Dedifferentiated amniotic fluid mesenchymal stem cell (primary cell): ENCODE measurements at regions not wholly inside any gene's neighbourhood (a gene's known extent, or its start where the extent isn't known, plus 50 kb on each side); places are given as distances from the start of the nearest gene placed in this dataset.
"Not testable (repeated sequence)": the region's sequence is repeated elsewhere in the genome, so short reads cannot be mapped to it uniquely, and the experiment has no call there.

Source experiments
- DNase-seq: peaks from one replicate; pipeline ENCODE4 v3.0.0-alpha.2; 2016; ENCODE audit errors: extremely low spot score

- DNase-seq: no peak
These were observed 194.4 kb downstream of the CTTN start for GRCh38 chr11:70592641-70593165.

DNA sequence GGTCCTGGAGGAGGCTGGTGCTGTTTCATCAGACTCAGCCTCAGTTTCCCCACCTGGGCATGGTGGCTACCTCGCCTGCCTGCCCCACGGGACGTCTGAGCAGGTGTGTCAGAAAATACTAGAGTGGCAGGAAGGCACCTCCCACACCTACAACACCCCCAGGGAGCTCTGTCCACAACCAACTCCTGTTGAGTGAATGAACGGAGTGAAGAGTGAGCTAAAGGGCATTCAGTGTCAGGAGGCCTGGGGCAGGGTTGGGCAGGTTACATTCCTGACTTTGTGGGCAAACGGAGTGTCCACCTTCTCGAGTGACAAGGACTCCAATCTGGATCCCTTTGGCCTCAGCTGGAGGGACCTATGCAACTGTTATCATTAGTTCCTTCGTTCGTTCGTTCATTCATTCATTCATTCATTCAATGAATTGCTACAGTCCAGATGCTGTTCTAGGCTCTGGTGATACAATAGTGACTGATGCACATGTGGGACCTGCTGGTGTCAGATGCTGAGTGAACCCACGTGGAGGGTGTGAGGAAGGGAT, 195.2 kb downstream of the CTTN start:
- DNase-seq: no peak

DNA sequence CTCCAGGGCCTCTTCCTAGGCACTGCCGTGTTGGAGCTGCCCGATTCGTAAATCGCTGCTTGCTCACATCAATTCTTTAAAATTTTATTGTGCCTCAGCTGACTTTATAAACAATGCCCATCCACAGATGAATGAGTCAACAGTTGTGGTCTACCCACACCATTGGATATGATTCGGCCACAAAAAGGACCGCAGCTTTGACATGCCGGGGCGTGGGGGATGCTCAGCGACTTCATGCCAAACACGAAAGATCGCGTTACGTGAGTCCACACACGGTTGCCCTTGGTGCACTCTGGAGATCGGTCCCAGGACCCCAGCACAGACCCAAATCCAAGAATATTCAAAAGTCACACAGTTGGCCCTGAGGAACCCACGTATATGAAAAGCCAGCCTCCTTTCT, 195.7 kb downstream of the CTTN start:
- DNase-seq: no peak

DNA sequence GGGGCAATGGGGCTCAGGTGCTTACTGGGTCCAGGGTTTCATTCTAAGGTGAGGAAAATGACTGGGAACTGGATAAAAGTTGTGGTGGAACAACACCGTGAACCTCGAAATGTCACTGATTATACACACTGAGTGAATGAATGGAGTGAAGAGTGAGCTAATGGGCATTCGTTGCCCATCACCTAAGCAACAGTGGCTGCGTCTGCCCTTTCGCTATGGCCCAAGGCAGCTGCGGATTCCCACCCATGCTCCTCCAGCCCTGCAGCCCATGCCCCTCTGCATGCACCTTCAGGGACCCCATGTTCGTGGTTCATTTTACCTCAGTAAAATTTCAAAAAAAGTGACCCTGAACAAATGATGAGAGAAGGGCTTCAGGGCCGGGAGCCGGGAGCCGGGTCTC, 196.3 kb downstream of the CTTN start:
- DNase-seq: no peak

- no peak for DNase-seq
These were observed 196.7 kb downstream of the CTTN start for GRCh38 chr11:70595016-70595415.

GRCh38 chr11:70595452-70595851, 197.1 kb downstream of the CTTN start:
- DNase-seq: no peak

DNA sequence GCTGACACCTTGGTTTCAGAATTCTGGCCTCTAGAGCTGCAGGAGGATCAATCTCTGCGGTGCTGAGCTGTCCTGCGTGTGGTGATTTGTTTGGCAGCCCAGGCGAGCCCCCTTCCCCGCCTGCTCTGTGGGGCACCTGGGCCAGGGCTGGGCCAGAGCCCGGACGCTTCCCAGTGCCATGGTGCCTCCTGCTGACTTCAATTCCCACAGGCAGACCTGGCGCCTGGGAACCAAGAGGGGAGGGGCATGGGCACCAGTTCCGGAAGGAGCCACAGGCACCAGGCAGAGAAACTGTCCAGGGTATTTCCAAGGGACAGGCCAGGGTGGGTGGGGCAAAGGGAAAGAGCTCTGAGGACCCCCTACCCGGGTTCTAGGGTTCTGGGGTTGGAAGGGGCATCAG, 197.8 kb downstream of the CTTN start:
- no peak for DNase-seq

DNA sequence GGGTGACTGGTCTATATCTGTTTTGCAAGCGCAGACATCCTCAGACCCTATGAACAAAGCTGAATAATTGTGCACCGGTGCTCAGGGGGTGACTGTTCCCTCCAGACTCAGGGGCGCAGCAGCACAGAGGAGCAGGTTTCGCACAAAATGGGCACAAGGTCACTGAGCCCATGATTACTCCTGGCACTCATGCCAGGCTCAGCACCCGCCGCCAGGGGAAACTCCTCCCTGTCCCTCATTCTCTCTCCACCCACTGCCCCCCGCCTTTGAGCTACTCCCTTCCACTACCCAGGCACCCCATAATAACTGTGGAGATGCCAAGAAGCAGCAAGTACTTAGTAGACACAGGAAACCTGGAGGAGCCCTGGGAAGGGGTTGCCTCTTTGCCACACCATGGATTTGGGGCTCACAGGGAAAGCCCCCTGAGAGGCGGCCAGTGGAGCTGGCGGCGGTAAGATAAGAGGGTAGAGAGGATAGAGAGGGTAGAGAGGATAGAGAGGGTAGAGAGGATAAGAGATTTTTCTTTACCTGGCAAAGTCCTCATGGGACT, 198.8 kb downstream of the CTTN start:
- DNase-seq: no peak

DNA sequence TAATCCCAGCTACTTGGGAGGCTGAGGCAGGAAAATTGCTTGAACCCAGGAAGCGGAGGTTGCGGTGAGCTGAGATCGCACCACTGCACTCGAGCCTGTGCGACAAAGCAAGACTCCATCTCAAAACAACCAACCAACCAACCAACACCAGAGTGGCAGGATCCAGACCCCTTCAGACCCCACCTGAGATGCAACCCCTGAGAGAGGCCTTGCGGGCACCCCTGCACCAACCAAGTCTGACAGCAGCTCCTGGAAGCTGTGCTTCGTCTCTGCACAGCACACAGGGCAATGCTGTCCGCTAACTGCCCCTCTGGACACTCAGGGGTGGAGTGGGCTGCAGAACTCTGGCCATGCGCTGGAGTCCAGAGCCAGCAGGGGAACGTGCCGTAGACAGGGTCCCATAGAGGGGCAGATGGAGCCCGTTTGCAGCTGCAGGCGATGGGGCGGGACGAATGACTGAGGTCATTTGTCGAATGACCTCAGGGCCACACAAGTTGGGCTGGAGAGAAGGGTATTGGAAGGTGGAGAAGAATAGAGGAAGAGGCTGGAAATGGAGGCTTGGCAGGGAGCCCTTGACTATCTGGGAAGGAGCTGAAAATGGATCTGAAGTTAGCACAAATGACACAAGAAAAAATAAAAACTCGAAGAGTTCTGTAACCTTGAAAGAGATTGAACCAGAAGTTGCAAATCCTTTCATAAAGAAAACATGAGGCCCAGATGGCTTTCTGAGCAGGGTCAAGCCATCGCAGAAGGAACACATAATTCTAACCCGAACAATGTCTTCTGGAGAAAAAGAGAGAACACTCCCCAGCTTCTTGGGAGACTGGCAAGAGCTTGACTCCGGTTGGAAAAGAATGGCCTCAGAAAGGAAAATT, 199.7 kb downstream of the CTTN start:
- no peak for DNase-seq

DNA sequence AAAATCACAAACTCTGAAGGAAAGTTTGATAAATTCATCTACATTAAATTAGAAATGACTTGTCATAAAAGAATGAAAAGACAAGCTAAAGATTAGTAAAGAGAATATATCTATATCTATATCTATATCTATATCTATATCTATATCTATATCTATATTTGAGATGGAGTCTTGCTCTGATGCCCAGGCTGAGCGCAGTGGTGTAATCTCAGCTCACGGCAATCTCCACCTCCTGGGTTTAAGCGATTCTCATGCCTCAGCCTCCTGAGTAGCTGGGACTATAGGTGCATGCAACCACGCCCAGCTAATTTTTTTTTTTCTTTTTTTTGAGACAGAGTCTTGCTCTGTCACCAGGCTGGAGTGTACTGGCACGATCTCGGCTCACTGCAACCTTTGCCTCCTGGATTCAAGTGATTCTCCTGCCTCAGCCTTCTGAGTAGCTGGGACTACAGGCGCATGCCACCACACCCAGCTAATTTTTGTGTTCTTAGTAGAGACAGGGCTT, 202.6 kb downstream of the CTTN start:
- DNase-seq: not testable (repeated sequence)

DNA sequence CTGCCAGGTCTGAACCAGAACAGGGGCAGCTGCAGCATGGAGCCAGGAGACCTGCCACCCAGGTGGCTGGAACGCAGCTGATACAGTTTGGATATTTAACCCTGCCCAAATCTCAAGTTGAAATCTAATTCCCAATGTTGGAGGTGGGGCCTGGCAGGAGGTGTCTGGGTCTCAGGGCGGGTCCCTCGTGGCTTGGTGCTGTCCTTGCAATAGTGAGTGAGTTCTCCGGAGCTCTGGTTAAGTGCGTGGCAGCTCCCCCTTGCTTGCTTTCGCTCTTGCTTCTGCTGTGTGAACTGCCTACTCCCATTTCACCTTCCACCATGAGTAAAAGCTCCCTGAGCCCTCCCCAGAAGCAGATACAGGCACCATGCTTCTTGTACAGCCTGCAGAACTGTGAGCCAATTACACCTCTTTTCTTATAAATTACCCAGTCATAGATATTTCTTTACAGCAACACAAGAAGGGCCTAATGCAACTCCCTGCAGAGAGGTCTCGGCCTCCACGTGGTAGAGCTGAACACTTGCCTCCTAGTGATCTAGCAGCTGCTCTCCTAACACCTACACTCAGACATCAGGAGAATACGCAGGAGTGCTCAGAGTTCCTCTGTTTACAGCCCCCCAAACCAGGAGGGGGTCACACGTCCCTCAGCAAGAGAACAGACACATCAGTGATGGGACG, 203.7 kb downstream of the CTTN start:
- DNase-seq: no peak

- DNase-seq: no peak
These were observed 204.9 kb downstream of the CTTN start for GRCh38 chr11:70603114-70603755.

DNA sequence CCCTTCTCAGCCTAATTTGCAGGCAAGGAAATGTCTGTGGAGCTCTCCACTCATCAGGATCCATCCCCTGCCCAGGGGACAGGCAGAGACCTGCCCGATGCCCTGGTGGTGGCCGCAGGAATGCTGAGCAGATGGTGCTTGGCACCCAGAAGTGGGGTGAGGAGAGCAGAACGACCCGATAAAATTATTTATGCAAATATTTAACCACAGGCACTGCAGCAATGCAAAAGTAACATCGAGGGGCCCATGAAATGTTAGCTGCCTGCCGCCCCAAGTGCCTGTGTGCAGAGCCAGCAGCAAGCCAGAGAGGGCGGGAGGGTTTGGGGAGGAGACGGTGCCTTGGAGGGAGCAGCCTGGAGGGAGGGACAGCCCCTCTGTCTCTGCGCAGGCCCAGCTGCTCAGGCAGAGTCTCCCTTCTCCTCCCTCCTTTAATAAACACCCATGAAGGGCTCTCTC, 205.5 kb downstream of the CTTN start:
- no peak for DNase-seq

GRCh38 chr11:70604221-70604620, 205.9 kb downstream of the CTTN start:
- no peak for DNase-seq

- DNase-seq: no peak
These were observed 206.5 kb downstream of the CTTN start for GRCh38 chr11:70604630-70605467.

DNA sequence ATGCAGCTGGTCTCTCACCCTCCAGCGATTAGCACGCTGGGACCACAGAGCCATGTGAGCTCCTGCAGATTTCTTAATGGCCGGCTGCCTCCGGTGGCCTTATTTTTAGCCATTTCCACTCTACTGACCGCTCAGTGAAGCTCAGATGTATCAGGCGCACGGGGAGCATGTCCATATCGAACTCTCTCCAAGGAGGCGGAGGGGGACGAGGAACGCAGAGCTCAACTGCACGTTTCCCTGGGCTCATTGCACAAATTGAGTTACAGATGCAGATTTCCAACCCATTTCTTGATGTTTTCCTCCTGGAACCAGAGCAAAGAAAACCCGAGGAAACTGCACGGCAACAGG, 207.1 kb downstream of the CTTN start:
- no peak for DNase-seq

DNA sequence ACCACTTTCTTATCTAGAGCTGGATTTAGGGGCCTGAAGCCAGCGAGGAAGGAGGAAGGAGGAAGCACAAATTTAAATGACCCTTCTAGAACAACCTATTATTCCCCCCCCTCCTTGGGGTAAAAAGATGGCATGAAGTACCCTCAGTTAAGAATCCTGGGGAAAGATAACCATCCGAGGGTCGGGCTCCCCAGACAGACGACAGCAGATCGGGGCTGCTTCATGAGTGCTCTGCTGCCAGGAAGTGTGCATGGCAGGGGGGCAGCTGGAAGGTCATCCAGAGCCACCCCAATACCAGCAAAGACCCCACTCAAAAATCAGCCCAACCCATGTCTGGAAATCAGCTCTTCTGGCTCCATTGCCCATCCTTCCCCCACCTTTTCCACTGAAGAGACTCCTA, 207.5 kb downstream of the CTTN start:
- DNase-seq: no peak

DNA sequence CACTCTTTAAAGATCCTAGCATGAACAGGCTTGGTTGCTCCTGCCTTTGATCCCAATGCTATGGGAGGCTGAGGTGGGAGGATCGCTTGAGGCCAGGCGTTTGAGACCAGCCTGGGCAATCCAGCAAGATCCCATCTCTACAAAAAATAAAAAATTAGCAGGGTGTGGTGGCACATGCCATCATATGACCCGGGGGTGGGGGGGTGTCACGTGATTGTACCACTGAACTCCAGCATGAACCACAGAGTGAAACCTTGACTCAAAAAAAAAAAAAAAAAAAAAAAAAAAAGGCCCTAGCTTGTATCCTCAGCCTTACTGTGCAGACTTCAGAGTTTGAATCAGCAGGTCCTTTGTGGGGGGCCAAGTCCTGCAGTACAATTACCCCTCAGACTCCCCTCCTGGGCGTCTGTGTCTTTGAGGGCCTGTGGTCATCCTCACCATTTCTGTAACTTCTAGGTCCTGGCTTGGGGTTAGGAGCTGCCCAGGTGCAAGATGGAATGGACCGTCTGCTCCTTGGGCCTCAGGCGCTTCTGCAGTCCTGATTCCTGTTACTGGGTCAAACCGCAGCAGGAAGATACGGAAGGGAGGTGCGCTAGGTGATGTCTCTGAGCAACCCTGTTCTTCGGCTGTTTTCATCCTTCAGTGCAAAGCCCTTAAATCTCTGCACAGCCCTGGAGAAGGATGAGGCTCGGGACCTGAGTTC, 208.1 kb downstream of the CTTN start:
- no peak for DNase-seq

GRCh38 chr11:70606951-70607330, 208.6 kb downstream of the CTTN start:
- no peak for DNase-seq

GRCh38 chr11:70607561-70607960, 209.2 kb downstream of the CTTN start:
- DNase-seq: no peak
